Upper lobe of right lung (tissue), 1 donor: ENCODE measurements at regions not wholly inside any gene's neighbourhood (a gene's known extent, or its start where the extent isn't known, plus 50 kb on each side); places are given as distances from the start of the nearest gene placed in this dataset.
"Not testable (repeated sequence)": the region's sequence is repeated elsewhere in the genome, so short reads cannot be mapped to it uniquely, and the experiment has no call there.

Experiments
- ATAC-seq: fragments of 200-7000 bp; cut with Tn5 transposase; one replicate; pipeline ENCODE4 v1.9.1; 2020; ENCODE audit warnings: mild to moderate bottlenecking, moderate library complexity
- DNase-seq: peaks from one replicate; pipeline ENCODE4 v3.0.0-alpha.2; 2020
- H3K27ac ChIP-seq: fragments of 200-600 bp; one replicate; pipeline ENCODE4 v1.8.0; 2022
- H3K27me3 ChIP-seq: fragments of 200-600 bp; one replicate; pipeline ENCODE4 v1.8.0; 2022; ENCODE audit warnings: mild to moderate bottlenecking
- H3K36me3 ChIP-seq: fragments of 200-600 bp; one replicate; pipeline ENCODE4 v1.8.0; 2022
- H3K4me1 ChIP-seq: fragments of 200-600 bp; one replicate; pipeline ENCODE4 v1.8.0; 2022
- H3K4me3 ChIP-seq: fragments of 200-600 bp; one replicate; pipeline ENCODE4 v1.8.0; 2022; ENCODE audit warnings: mild to moderate bottlenecking
- H3K9me3 ChIP-seq: fragments of 200-600 bp; one replicate; pipeline ENCODE4 v1.8.0; 2022
- CTCF ChIP-seq: fragments of 200-600 bp; IDR thresholded peaks from one replicate; pipeline ENCODE4 v1.8.0; 2022; ENCODE audit warnings: antibody characterized with exemption
- intact Hi-C: fragments of 100-400 bp; cut with DNase I; formaldehyde crosslinking; loops from one replicate; pipeline ENCODE4 v1.11.0; 2022
- donor health status: DM: no; HTN: yes; CAD: no; lungs with severe emphysema.

- Histone ChIP-seq H3K36me3 (no peaks in the 10 kb centered on the region), H3K4me1 (no peaks in the 10 kb centered on the region), H3K9me3 (no peaks in the 10 kb centered on the region), H3K4me3 (no peak overlapping the region), H3K27me3 (no peaks in the 10 kb centered on the region), H3K27ac (no peak overlapping the region)
- intact Hi-C loops, result no loop called here
- ATAC-seq, result no peak
- DNase-seq, result no peak
- TF ChIP-seq CTCF, result no peak
These were observed 977.9 kb downstream of the ADGRL2 start for GRCh38 chr1:82778612-82779011.

GRCh38 chr1:82777240-82777639, 976.5 kb downstream of the ADGRL2 start:
- no peak for TF ChIP-seq CTCF
- intact Hi-C loops, result no loop called here

DNA sequence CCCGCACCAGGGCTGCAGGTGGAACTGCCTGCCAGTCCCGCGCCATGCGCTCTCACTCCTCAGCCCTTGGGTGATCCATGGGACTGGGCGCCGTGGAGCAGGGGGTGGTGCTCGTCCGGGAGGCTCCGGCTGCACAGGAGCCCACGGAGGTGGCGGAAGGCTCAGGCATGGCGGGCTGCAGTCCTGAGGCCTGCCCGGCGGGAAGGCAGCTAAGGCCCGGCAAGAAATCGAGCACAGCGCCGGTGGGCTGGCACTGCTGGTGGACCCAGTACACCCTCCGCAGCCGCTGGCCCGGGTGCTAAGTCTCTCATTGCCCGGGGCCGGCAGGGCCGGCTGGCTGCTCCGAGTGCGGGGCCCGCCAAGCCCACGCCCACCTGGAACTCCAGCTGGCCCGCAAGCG, 976.0 kb downstream of the ADGRL2 start:
- DNase-seq, H3K27ac ChIP-seq, H3K36me3 ChIP-seq, H3K4me1 ChIP-seq, H3K27me3 ChIP-seq, intact Hi-C loops, H3K9me3 ChIP-seq, H3K4me3 ChIP-seq, ATAC-seq: not testable (repeated sequence)

More at GRCh38 chr1:82777240-82777639, 976.5 kb downstream of the ADGRL2 start:
- no peak overlapping the region for H3K4me3 ChIP-seq
- DNase-seq (no peak), ATAC-seq (no peak)
- H3K9me3 ChIP-seq, result no peaks in the 10 kb centered on the region
- no peak overlapping the region for H3K27ac ChIP-seq
- no peaks in the 10 kb centered on the region for H3K4me1 ChIP-seq
- H3K27me3 ChIP-seq, result no peaks in the 10 kb centered on the region
- no peaks in the 10 kb centered on the region for H3K36me3 ChIP-seq

DNA sequence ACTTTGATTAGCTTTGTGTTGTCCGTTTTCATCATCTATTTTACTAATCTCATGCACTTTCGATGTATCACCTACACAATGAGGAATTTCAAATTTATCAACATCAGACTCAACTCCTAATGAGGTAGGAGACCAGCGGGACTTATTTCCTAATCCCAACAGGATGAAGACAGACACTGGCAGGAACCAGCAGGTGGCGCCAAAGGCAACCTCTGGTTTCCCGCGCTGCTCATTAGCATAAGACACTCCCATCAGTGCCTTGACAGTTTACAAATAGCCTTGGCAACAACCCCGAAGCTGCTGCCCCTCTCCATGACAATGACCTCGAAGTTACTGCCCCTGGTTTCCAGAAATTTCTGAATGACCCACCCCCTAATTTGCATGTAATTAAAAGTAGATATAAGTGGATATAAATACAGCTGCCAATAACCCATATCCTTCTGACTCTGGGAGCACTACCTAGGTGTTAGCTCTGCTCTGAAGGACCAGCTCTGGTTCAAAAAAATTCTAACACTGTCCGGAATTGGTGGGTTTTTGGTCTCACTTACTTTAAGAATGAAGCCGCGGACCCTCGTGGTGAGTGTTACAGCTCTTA, 974.8 kb downstream of the ADGRL2 start:
- H3K27me3 ChIP-seq, result no peaks in the 10 kb centered on the region
- TF ChIP-seq CTCF, result peak; percentile 47
- DNase-seq (peak; percentile 70), ATAC-seq (peak; percentile 67)
- no peak overlapping the region for H3K27ac ChIP-seq
- no peaks in the 10 kb centered on the region for H3K4me1 ChIP-seq
- intact Hi-C loops, result no loop called here
- H3K9me3 ChIP-seq, result no peaks in the 10 kb centered on the region
- no peak overlapping the region for H3K4me3 ChIP-seq
- no peaks in the 10 kb centered on the region for H3K36me3 ChIP-seq

DNA sequence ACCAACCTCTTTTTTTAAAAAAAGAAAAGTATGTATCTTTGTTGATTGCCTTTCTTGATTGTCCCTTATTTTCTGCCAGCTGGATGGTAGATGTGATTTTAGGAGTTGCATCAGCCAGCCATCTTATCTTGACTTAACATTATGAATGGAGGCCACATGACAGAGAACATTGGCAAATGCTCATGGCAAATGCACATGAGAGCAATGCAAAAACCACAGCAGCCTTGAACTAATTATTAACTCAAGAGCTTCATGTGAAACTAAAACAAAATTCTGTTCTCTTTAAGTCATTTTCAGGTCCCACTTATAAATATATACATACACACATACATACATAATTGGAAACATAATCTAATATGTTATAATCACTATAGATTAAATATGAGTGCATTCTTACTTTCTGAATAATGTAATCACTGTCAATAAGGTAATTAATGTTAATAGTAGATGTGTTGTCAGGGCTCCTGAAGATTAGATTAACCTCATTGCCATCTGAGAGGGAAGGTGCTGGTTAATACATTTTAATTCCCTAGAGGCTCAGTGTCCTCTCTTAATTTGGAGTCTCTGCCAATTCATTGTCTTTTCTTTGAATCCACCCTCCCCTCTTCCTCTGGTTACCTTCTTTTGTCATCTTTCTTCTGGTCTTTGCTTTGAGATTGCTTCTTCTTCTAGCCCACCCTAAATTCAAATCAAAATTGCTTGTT, 962.2 kb downstream of the ADGRL2 start:
- Histone ChIP-seq H3K27me3 (no peaks in the 10 kb centered on the region), H3K9me3 (no peaks in the 10 kb centered on the region), H3K36me3 (no peaks in the 10 kb centered on the region), H3K4me3 (no peak overlapping the region), H3K27ac (no peak overlapping the region), H3K4me1 (no peaks in the 10 kb centered on the region)
- DNase-seq (no peak), ATAC-seq (no peak)
- TF ChIP-seq CTCF, result no peak
- intact Hi-C loops, result no loop called here

DNA sequence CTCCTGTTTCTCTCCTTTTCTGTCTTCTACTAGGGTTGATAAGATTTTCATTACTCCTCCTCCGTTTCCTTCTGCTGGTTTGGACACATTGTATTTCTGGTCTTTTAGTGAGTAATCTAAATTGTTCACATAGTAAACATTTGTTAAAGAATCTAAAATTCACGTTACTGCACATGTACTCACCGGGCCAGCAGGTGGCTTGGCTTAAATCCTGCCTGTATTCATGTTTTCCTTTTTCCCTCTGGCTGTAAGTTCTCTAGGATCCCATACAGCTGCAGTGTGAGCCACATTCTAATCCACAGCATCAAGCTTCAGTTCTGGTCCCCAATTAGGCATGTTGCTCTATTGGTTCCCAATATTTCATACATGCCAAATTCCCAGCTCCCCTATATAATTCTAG, 958.3 kb downstream of the ADGRL2 start:
- no peaks in the 10 kb centered on the region for H3K27me3 ChIP-seq
- H3K4me1 ChIP-seq, result no peaks in the 10 kb centered on the region
- H3K9me3 ChIP-seq, result no peaks in the 10 kb centered on the region
- no peak overlapping the region for H3K27ac ChIP-seq
- intact Hi-C loops, result no loop called here
- no peak for TF ChIP-seq CTCF
- H3K4me3 ChIP-seq, result no peak overlapping the region
- no peaks in the 10 kb centered on the region for H3K36me3 ChIP-seq
- DNase-seq (no peak), ATAC-seq (no peak)
